H4 (cell line): ENCODE measurements at regions not wholly inside any gene's neighbourhood (a gene's known extent, or its start where the extent isn't known, plus 50 kb on each side); places are given as distances from the start of the nearest gene placed in this dataset.

ENCODE experiments used
- DNase-seq: peaks from one replicate; pipeline ENCODE4 v3.0.0-alpha.2; 2015; ENCODE audit warnings: low spot score

DNA sequence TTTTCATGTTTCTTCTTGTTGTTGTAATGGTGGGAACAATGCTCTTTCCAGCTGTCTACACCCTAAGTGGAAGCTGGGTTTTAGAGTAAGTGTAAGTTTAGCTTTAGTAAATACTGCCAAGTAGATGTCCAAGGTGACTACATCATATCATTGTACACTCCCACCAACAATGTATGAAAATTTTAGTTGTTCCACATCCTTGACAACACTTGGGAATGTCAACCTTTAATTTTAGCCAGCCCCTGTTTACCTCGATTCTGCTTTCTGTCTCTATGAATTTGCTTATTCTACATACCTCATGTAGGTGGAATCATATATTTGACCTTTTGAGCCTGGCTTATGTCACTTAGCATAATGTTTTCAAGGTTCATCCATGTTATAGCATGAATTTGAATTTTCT lies 93.0 kb downstream of the MTPAP start:
- no peak for DNase-seq

DNA sequence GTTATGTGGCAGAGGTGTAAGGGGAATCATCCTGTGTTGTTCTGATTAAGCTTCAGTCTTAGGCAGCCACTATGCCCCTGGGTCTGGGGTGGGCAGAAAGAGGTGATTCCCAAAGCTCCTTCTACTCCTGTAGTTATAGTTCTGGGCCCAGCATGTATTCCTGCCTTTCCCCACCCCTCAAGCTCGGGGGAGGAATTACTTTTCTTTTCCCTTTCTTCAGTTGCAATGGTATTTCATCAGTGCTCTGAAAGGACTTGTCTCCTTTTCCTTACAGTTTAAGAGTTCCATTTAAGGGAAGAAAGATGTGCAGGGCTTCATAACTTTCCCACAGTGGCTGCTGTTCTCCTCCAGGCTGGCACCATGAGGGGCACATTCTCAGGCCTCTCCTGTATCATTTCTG lies 94.2 kb downstream of the MTPAP start:
- DNase-seq, result no peak

DNA sequence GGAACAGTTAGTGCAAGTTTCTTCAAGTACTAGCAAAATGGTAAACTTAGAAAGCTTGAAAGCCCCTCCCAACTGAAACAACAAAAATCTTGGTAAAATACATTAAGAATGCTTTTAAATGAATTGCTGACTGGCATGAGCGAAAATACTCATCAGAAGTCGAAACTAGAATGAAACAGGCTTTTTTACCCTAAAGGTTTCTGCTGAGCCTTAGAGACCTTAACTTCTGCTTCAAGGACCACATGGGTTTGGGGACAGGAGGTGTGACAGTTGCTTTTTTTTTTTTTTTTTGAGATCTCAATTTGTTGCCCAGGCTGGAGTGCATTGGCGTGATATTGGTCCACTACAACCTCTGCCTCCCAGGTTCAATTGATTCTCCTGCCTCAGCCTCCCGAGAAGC lies 100.3 kb downstream of the MTPAP start:
- DNase-seq, result no peak

DNA sequence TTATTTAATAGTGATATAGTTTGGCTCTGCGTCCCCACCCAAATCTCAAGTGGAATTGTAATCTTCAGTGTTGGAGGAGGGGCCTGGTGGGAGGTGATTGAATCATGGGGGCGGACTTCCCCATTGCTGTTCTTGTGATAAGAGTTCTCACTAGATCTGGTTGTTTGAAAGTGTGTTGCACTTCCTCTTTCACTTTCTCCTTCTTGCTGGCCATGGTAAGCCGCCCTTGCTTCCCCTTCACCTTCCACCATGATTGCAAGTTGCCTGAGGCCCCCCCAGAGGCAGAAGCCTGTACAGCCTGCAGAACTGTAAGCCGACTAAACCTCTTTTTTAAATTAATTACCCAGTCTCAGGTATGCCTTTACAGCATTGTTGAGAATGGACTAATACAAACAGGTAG lies 101.4 kb downstream of the MTPAP start:
- DNase-seq, result no peak

DNA sequence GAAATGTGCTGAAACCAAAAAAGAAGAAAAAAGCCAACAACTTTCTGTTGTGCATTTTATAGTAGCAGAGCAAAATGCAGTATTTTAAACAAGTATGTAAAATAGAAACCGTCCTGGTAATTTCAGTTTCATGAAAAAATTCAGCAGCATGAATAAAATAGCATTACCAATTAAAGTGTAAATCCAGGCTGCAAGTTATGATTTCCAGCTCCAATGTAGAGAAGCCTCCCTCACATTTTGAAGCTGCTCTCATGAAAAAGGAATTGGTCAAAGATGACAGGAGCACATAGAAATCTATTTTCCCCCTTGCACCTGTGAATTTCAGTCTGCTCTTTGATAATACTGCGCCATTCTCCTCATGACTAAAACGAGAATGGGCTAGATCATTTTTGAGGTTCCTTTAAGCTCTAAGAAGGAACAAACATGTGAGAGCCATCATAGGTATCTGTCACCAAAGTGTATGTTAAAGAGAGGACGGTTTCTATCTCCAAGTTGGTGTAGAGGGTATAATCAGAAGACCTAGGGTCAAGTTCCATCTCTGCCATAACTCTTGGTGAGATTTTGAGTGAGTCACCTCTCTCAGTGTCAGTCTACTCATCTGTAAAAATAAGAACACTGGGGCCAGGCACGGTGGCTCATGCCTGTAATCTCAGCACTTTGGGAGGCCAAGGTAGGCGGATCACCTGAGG lies 107.5 kb downstream of the MTPAP start:
- no peak for DNase-seq

DNA sequence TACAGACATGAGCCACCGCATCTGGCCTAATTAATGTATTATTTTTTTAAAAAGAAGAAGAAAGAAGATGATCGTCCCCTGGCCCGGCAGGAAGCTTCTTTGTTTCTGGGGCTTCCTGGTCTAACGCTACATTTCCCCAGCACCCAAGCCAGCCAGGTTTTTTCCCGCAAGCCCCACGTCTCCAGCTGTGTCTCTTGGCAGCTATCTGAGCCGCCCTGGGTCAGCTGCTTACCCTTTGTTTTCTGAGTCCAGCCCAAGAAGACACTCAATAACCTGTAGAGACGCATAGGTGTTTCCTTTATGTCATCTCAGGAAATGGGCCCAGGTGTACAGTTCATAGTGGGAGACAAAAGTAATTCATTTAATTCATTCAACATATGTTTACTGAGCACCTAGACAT lies 110.2 kb downstream of the MTPAP start:
- no peak for DNase-seq

DNA sequence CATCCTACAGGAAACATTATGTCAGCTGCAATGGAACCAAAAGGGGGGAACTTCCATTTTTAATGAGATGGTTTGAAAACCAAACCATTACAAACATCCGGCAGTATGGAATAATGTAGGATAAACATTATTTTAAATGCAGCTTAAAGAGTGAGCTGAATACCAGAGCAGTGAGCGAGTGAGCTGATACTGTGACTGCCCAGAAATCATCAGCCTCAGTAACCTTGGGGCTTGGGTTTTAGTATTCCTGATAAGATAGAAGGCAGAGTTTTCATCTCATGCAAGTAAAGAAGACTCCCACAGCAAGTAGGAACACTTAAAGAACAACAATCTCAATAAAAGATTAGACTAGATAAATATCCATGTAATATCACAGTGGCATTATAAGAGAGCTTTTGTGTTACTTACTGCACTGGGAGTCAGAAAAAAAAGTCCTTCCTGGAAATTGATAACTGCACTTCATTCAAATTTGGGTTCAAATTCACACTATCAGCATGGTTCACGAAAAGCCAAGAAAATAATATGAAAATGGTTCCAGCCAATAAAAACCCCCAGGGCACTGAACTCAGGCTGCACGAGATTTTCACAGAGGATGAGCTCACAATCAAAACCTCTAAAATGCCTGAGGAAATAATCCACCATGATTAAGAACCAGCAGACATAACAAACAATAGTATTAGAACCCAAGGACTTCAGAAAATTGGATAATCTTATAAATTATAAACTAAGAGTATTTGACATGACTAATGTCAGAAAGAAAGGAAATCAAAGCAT lies 115.7 kb downstream of the MTPAP start:
- DNase-seq, result no peak

DNA sequence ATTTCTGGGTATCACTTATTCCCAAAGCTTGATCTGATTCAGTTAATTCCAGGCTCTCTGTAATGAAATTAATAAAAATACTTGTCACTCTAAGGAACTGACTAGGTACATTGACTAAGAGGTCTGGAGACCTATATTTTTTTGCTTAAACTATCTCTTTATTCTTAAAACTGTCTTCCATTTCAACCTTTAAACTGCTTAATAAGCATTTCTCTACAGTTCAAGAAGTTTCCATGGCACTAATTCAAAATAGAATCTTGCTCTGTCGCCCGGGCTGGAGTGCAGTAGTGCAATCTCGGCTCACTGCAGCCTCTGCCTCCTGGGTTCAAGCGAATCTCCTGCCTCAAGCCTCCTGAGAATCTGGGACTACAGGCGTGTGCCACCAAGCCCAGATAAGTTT lies 117.4 kb downstream of the MTPAP start:
- no peak for DNase-seq

DNA sequence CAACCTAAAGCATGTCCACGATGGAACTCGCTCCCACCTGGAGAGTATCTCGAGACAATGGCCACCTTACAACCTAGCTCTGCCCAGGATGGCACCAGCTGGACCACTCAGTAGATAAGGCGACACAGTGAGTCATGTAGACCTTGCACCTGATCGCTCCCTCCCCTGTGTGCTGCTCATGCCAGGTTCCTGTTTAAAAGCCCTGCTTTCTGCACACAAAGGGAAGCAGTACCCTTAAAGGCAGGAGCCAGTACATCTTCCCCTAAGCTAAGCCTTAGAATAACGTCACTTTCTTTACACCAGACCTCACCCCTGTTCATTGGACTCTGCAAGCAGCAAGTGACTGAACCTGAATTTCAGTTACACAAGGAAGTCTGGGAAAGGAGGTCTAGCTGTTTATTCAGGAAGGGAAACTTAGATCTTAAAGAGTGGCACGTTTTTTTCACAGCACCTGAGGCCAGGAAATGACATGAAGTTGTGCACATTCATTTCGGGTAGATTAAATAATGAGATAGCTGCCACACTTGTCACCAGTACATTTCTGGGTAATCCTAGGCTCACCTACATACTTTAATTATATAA lies 117.9 kb downstream of the MTPAP start:
- no peak for DNase-seq

DNA sequence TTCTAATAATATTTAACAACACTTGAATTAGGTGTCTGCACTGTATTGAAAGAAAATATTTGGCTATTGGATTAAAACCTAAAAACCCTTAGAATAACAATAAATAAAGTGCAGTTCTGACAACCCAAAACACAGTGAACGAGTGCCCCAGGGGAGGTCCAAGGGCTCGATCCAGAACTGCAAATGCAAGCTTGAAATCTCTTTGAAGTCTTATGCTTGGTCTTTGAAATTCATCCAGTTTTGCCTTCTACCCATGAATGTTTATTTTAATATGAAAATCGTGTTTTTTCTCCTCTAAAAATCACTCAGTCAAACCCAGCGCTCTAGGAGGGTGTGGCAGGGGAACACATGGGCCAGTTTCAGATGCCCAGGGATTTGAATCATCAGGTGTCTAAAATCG lies 119.5 kb downstream of the MTPAP start:
- DNase-seq, result no peak

DNA sequence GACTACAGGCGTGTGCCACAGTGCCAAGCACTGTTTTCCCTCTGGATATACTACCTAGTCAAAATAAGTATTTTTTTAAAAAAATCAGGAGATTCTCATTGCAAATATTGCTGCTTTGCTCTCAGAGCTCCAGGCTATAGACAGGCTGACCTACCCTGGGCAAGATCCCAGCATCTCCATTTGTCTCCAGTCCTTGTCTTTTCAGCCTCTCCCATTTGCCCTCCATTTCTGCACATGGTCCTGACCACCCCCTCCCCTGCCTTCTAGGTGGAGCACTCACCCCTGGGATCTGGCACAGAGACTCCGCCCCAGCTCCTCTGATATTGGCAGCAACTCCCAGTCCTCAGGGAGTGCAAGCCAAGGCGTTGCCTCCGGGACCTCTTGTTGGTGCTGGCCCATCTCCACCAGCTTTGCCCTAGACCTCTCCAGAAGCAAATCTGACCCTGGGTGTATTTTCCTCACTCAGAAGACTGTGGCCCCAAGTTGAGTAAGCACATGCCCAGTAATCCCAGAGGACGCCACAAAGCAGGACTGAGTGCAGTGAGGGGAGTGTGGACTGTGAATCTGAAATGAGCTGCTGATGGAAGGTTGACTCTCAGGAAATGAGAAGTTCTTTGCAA lies 120.6 kb downstream of the MTPAP start:
- DNase-seq, result no peak

DNA sequence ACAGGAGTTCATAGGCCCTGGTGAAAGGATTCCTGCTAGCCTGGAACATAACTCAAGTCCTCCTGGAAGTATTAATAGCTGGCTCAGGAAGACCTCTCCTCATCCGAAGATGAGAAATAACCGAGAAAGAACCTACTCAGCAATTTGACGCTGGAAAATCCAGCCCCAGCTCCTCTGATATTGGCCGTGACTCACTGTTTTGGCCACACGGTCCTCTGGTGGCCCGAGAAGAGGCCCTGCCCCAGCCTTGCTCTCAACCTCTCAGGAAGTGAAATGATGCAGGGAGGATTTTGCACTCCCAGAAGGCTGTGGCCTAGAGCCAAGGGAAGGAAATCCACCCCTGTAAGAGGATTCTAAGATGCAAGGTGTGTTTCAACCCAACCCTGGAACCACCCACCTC lies 121.6 kb downstream of the MTPAP start:
- DNase-seq, result no peak

DNA sequence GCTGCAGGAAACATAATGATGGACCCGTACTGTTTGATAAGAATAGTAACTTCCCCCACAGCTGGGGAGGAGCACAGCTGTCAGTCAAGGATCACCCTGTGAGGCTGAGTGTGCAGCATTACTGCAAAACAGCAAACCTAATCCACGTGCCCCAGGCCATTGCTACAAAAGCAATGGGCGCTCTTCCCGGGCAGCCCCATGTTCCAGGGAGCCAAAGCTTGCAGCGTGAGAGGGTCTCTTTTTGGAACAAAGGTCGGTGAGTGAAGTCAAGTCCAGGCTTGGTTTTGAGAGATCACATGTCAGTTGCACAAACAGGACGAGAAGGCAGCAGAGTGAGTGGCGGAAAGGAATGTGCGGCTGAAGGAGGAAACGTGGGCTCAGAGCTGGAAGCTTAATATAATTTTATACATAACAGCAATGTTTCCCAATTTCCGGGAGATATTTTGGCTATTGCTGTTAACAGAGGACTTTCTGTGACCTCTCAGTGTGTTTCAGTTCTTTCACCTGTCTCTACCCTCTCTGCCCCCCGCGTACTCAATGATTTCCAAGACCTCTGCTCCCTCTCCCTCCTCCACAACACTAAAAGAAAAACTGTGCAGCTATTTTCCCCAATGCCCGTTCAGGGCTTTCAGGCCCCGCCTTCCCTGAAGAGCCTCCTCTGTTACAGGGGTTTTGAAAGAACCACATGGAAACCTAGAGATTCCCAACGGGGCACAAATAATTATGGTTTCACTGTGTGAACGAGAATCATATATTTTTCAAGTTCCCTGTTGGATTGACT lies 128.9 kb downstream of the MTPAP start:
- no peak for DNase-seq

DNA sequence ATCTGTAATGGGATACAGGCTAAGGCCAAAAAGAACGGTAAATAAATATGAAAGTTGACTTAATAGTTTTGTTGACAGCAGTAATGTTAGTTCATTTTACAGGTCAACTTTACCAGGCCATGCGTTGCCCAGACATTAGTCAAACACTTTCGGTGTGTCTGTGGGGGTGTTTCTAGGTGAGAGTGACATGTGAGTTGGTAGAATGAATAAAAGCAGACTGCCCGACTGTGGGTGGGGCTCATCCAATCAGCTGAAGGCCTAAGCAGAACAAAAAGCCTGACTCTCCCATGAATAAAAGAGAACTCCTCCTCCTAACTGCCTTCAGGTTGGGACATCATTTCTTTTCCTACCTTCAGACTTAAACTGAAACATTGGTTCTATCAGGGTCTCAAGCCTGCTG lies 132.3 kb downstream of the MTPAP start:
- DNase-seq, result no peak

DNA sequence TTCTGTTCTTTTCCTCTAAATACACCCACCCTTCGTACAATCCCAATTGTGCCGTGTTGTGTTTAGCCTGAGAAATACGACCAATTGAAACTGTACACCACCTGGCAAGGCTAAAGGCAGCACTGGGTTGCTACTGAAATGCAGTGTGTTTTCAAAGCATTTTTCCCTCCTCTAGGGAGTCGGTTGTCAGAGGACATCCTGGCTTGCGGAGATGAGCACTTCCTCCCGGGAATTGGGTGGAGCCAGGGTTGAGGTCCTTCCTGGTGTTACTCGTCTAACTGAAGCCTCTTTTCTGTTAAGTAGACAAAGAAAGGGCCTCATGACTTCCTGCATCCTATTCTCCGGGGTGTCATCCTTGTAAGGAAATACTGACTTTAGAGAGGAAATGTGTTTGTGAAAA lies 133.5 kb downstream of the MTPAP start:
- no peak for DNase-seq

DNA sequence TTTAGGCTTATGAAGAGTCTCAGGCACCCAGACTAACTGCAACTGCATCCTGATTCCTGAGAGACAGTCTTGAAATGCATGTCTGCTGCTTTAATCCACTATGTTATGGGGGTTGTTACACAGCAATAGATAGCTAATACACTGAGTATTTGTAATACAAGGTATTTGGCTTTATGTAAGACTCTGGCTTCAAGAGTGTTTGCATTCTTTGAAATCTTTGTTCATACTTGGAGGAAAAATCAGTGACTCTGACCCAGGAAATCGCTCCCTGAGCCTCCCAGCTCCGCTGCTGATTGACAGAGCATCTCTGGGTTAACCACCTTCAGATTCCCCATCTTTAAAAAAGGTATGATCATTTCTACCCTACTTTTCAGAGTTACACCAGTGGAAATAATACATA lies 133.9 kb downstream of the MTPAP start:
- DNase-seq, result no peak

DNA sequence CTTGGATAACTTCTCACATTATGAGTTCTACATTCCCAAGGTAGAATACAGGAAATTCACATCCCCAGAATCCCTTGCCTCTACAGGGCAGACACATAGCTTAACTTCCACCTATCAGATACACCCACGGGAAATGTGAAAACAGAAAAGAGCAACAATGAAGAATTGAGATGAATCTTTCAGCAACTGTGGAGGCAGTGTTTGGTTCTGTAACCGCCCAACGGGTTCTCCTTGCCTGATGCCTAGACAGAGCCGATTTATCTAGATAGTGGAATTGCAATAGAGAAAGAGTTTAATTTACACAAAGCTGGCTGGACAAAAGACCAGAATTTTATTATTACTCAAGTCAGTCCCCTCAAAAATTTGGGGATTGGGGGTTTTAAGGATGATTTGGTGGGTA lies 138.8 kb downstream of the MTPAP start:
- DNase-seq, result no peak

DNA sequence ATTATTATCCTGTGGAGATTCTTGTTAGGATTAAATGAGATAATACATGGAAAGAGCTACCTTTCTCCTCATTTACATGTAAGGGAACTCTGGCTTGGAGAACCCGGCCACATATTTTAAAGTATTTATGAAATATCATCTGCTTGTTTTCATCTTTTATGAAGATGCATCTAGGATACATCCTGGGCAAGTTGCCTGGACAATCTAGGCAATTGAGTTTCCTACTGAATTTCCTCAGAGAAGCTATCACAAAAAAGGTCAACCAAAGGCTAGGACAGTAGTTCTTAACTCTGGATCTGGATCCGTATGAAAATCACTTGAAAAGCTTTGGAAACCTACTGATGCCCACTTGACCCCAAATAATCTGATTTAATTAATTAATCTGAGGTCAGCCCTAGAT lies 140.7 kb downstream of the MTPAP start:
- no peak for DNase-seq

DNA sequence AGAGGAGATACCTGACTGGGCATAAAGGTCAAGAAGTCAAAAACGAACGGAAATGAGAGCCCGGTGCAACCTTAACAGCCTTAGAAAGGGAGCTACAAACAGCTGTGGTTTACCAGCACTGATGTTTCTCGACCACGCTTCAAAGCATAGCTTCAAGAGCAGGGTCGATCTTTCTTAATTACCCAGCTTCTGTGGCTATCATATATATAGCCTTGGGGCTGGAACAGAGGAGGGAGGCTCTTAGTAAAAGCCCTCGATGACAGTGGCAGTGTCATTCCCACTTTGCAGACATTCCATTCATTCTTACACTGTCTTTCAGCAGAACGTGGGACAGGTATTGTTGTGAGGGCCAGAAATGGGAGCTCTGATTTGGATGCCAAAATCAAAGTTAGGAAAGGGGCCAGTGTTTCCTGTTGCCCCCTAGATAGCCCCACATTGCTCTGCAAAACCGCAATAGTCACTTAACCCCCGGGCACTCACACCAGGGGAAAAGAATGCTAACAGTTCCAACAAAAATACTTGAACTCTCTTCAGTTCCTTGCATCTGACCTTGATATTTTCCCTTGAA lies 141.5 kb downstream of the MTPAP start:
- DNase-seq, result peak; percentile 8

DNA sequence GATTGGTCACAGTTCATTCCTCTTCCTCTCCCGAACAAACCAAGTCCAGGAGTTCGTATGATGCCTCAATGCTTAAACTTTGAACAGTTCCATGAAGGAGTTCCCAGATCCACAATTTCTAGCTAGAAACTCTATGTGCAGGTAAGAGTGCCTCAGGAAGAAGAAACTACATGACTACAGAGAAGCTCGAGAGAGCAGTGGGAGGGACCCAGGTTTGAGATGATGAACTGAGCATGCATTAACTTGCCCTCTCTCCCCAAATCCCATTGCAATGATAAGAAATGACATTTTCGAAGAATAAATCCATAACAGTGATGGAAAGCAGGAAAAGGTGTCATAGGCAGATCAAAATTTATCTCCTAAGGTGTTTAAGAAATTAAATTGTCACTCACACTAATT lies 140.6 kb upstream of the JCAD start:
- no peak for DNase-seq

DNA sequence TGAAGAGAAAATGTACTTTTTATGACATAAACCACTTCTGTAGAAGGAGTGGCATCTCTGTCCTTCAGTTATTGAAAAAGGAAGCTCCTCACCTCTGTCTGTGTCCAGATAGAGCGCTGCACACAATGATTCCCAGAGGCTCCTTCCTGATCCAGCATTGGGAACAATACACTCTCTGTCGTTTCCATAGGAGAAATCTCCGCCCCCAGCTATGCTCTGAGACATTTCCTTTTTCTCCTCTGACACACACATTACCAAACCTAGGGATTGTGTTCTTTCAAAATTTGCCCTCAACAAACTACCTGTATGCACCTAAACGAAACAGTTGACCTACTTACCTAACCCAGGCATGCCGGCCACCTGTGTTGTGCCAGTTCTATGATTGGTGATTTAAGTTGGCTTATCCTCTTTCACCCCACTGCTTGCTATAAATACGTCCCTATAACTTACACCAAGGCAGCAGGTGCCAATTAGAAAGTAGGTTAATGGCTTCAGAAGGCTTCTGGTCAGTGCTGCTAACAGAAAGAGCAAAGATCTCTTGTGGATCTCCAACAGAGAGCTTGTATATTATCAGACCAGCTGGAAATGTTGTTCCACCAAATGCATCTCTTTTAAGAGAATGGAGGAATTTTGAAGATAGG lies 140.1 kb upstream of the JCAD start:
- no peak for DNase-seq
